HG03139 (cell line): ENCODE measurements at regions not wholly inside any gene's neighbourhood (a gene's known extent, or its start where the extent isn't known, plus 50 kb on each side); places are given as distances from the start of the nearest gene placed in this dataset.

Experiments
- ATAC-seq: cut with Tn5 transposase; IDR thresholded peaks from one replicate; pipeline ENCODE4 v1.9.1; 2021; ENCODE audit not compliant: unreplicated experiment

GRCh38 chr16:72523087-72523486, 351.1 kb upstream of the PMFBP1 start:
- no peak for ATAC-seq

- no peak for ATAC-seq
Measured at GRCh38 chr16:72517154-72517553, 345.2 kb upstream of the PMFBP1 start.

GRCh38 chr16:72511171-72511570, 339.2 kb upstream of the PMFBP1 start:
- no peak for ATAC-seq

GRCh38 chr16:72508191-72508590, 336.2 kb upstream of the PMFBP1 start:
- ATAC-seq, result no peak

- ATAC-seq, result no peak
Measured at GRCh38 chr16:72502594-72503005, 330.6 kb upstream of the PMFBP1 start.

GRCh38 chr16:72501739-72502593, 330.0 kb upstream of the PMFBP1 start:
- peak; percentile 77 for ATAC-seq

- no peak for ATAC-seq
Measured at GRCh38 chr16:72500545-72500944, 328.6 kb upstream of the PMFBP1 start.

- no peak for ATAC-seq
Measured at GRCh38 chr16:72493716-72494415, 321.9 kb upstream of the PMFBP1 start.

- ATAC-seq, result no peak
Measured at GRCh38 chr16:72487283-72487682, 315.3 kb upstream of the PMFBP1 start.

GRCh38 chr16:72482695-72483094, 310.7 kb upstream of the PMFBP1 start:
- ATAC-seq, result no peak

- ATAC-seq, result no peak
Measured at GRCh38 chr16:72481419-72481818, 309.5 kb upstream of the PMFBP1 start.

- no peak for ATAC-seq
Measured at GRCh38 chr16:72480911-72481310, 309.0 kb upstream of the PMFBP1 start.

GRCh38 chr16:72475688-72476087, 303.7 kb upstream of the PMFBP1 start:
- ATAC-seq, result no peak

GRCh38 chr16:72474501-72475123, 302.7 kb upstream of the PMFBP1 start:
- no peak for ATAC-seq

GRCh38 chr16:72473631-72474030, 301.7 kb upstream of the PMFBP1 start:
- ATAC-seq, result no peak

- no peak for ATAC-seq
Measured at GRCh38 chr16:72471317-72471924, 299.5 kb upstream of the PMFBP1 start.

GRCh38 chr16:72470541-72470940, 298.6 kb upstream of the PMFBP1 start:
- ATAC-seq, result no peak

GRCh38 chr16:72469932-72470331, 298.0 kb upstream of the PMFBP1 start:
- ATAC-seq, result no peak

- ATAC-seq, result no peak
Measured at GRCh38 chr16:72468582-72468981, 296.6 kb upstream of the PMFBP1 start.

GRCh38 chr16:72467157-72467759, 295.3 kb upstream of the PMFBP1 start:
- no peak for ATAC-seq
